H4 (cell line): ENCODE measurements at regions not wholly inside any gene's neighbourhood (a gene's known extent, or its start where the extent isn't known, plus 50 kb on each side); places are given as distances from the start of the nearest gene placed in this dataset.

Experiments used
- DNase-seq: peaks from one replicate; pipeline ENCODE4 v3.0.0-alpha.2; 2015; ENCODE audit warnings: low spot score

DNA sequence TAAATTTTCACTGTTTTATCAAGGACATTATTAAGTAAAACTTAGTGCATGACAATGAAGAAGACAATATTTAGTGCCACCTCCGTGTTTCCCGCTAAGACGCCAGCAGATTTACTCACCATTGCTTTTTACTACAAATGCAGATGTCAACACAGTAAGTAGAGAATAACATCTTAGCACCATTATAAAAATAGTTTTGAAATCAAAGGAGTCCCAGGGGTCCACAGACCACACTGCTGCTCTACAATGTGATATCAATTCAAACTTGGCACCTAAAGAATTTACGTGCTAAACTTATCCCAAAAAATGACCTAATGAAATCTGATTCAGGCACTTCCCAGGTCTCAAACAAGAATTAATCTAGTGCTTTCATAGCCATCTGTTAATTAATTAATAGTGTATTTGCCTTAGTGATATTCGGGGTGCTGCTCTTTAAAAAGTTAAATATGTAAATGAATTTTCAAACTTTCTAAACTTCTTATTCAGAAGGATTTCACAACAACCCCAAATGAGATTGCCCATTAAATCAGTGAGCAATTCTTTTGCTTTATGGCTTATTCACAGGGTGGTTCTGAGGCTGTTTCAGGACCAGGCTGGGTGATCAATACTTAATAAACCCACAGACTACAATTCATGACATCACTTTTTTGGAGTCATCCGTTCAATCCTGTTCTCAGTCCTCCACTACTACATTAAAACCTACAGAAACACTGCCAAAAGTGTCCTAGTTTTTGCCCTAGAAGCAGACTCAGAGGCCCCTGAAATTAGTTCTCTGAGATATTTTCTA lies 161.3 kb upstream of the LMNTD1 start:
- no peak for DNase-seq

GRCh38 chr12:25715102-25715501 lies 162.0 kb upstream of the LMNTD1 start:
- DNase-seq = no peak

DNA sequence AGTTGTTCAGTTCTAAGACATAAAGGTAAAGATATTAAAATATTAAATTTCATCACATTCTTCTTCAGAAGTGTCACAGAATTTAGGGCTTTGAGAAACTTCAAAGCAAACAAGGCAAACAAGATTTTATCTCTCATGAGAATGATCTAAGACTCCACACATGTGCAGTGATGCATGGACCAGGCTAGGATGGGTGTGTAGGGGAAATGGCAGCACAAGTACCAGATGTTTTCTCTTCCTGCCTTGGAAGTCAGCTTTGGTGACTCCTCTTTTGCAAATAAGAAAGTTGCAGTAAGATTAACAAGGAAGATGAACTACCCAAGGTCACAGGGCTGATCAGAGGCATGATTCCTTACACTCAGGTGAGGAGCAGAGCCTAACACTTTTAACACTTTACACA lies 163.8 kb upstream of the LMNTD1 start:
- DNase-seq = no peak

DNA sequence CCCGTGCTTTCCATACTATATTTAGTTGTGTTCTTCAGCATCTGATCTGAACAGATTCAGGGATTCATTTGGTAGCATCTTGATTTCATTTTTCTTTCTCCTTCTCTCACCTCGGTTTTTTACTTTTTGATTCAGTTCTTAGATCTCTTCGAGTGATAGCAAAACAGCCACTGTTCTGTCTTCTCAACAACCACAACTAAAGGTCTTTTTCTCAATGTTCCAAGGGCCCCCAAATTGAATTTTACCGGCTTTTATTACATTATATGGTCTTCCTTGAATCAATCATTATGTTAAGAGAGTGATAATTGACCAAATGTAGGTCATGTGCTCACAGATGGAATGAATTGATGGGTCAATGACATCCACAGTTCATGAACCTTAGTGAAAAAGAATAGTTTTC lies 164.5 kb upstream of the LMNTD1 start:
- no peak for DNase-seq

GRCh38 chr12:25718081-25718731 lies 165.1 kb upstream of the LMNTD1 start:
- no peak for DNase-seq

DNA sequence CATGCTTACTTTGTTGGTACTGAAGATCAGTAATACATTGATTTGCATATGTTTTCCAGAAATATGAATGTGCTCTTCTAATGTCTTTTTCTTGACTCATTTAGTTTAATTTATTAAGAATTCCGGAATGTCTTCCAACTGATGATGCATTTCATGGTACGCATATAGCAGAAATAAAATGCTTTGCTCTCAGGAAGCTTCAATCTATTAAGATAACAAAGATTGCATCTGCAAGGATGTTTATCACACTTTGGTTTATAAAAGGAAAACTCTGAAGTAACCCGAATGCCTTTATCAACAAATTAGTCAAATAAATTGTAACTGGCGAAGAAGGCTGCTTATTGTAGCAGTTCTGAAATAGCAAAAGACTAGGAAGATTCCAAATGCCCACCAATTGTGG lies 166.4 kb upstream of the LMNTD1 start:
- DNase-seq = no peak

DNA sequence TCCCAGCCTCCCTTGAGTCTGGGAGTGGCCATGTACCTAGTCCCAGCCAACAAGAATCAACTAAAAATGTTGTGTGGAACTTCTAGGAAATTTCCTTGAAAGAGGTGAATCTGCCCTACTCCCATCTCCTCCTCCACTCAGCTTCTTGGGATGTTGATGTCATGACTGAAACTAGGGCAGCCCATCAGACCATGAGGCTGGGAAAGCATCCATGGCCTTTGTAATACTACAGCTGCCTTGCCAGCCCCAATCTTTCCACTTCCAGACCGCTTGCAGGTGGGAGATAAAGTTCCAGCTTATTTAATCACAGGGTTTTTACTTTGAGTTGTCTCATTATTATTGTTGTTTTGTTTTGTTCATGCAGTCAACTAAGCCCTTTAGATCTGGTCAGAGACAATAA lies 170.3 kb upstream of the LMNTD1 start:
- no peak for DNase-seq

DNA sequence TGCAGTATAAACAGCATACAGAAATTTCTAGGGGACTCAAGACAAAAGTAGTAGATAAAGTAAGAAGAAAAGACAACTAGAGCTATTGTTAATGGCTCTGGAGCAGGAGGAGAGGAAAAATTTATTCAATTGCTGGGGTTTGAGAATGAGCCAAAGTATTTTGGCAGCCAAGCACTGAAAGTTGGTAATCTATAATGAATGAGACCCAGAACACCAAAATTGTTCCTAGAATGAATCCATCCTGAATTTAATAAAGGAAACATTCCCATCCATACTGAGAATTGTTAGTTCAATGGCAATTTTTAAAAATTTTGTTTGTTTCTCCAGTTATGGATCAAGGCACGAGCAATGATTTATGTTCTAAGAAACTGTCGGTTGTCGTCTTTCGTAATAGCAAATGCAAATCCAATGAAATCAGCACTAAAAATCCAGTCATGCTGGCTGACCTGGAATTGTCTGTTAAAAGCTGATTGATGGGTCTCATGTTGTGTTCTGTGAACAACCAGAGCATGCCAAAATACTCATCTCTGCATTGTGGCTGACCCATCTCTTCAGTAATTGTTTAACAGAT lies 170.9 kb upstream of the LMNTD1 start:
- DNase-seq = no peak

GRCh38 chr12:25725470-25725869 lies 172.4 kb upstream of the LMNTD1 start:
- DNase-seq = no peak

DNA sequence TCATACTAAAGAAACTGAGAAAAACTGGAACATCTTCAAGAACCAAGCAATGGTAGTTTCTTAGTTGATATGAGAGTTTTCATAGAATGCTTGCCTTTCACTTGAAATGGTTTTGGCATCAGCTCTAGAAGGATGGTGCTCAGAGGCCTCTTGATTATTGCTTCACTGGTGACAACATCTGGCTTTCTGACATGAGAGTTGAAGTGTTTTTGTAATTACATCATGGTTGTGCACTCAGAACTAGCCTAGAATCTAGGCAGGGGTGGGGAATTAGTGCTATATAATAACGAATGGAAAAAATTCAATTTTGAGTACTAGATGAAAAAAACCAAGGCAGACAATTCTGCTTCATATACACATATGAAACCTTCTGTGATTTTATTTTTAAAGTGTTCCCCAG lies 172.8 kb upstream of the LMNTD1 start:
- no peak for DNase-seq

GRCh38 chr12:25728056-25728595 lies 175.0 kb upstream of the LMNTD1 start:
- DNase-seq = no peak

GRCh38 chr12:25730489-25731349 lies 177.6 kb upstream of the LMNTD1 start:
- no peak for DNase-seq

GRCh38 chr12:25733541-25733940 lies 180.5 kb upstream of the LMNTD1 start:
- DNase-seq = no peak

GRCh38 chr12:25734529-25735180 lies 181.6 kb upstream of the LMNTD1 start:
- no peak for DNase-seq

DNA sequence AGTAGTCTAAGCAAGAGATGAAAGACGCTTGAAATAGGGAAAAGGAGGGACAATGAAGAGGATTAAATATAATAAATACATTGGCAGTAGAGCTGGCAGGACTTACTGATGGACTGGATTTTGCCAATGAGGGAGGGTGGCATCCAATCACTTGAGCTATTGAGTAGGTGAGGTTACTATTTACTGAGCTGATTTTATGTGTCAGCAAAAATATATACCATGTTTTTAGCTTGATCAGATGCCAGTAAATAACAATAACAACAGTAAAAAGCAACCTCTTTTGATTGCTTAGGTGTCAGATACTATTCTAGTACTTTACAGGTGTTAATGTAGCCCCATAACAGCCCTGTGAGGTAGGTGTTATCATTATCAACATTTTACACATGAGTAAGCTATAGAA lies 187.5 kb upstream of the LMNTD1 start:
- no peak for DNase-seq

GRCh38 chr12:25741917-25742316 lies 188.8 kb upstream of the LMNTD1 start:
- no peak for DNase-seq

- DNase-seq = no peak
Observed at GRCh38 chr12:25743679-25744215, 190.7 kb upstream of the LMNTD1 start.

GRCh38 chr12:25744313-25744712 lies 191.2 kb upstream of the LMNTD1 start:
- DNase-seq = no peak

- no peak for DNase-seq
Observed at GRCh38 chr12:25745281-25745680, 192.2 kb upstream of the LMNTD1 start.

DNA sequence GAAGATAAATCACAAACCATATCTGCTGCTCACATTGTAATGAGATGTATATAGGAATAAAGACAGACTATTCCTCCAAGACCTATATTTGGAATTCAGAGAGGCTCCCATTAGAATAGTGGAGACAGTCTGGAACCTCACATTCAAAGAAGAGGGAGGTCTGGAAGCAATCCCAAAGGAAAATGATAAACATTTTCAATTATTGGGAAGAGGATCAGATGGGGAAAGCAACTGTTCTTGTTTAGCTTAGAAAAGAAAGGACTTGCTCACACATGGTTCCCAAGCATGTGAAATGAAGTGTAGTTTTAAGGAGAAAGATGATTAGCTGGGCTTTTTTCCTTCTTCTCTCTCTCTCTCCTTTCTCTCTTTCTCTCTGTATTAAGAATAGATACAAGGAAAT lies 193.0 kb upstream of the LMNTD1 start:
- DNase-seq = no peak

DNA sequence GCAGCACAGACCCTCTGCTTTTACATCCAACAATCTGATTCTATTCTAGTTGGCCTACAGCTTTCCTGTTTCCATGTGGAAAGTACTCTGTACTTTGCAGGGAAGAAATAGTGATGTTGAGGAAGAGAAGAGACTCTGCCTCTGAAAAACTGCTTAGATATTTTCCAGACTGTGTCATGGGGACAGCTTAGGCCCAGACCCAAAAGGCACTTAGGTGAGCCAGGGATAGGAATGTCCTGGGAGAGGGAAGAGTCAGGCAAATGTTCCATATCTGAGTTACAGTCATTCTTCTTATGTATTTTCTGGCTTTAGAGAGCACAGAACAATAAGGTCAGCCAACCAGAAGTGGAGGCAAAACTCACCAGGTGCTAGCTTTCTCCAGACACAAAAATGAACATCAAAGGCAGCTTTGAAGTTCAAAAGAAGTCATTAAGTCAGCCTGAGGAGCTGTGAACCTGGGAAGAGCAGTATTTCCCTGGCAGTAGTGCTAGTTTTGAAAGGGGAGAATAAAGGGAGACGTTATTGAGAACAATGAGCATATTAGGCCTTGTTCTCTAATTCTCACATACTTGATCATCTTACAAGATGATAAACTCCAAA lies 199.7 kb upstream of the LMNTD1 start:
- no peak for DNase-seq
